ENCODE measurements at regions not wholly inside any gene's neighbourhood (a gene's known extent, or its start where the extent isn't known, plus 50 kb on each side); places are given as distances from the start of the nearest gene placed in this dataset.

GRCh38 chr9:79798450-79798849, 226.7 kb downstream of the TLE4 start:
- TF ChIP-seq, protein P1, sequence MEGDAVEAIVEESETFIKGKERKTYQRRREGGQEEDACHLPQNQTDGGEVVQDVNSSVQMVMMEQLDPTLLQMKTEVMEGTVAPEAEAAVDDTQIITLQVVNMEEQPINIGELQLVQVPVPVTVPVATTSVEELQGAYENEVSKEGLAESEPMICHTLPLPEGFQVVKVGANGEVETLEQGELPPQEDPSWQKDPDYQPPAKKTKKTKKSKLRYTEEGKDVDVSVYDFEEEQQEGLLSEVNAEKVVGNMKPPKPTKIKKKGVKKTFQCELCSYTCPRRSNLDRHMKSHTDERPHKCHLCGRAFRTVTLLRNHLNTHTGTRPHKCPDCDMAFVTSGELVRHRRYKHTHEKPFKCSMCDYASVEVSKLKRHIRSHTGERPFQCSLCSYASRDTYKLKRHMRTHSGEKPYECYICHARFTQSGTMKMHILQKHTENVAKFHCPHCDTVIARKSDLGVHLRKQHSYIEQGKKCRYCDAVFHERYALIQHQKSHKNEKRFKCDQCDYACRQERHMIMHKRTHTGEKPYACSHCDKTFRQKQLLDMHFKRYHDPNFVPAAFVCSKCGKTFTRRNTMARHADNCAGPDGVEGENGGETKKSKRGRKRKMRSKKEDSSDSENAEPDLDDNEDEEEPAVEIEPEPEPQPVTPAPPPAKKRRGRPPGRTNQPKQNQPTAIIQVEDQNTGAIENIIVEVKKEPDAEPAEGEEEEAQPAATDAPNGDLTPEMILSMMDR (IDR thresholded peaks at IDR 0.05): no peak
- Mint-ChIP-seq H3K4me1 (ENCODE audit: low read depth) (peaks cover 26% of the 10 kb centered on the region), H3K27me3 (ENCODE audit: low read depth) (no peaks in the 10 kb centered on the region), H3K9me3 (ENCODE audit: low read depth) (no peaks in the 10 kb centered on the region), H3K4me3 (ENCODE audit: unreplicated experiment) (no peak overlapping the region), H3K36me3 (ENCODE audit: low read depth) (no peaks in the 10 kb centered on the region), H3K27ac (ENCODE audit: unreplicated experiment) (no peak overlapping the region)
- no peak for DNase-seq (ENCODE audit: low spot score)

DNA sequence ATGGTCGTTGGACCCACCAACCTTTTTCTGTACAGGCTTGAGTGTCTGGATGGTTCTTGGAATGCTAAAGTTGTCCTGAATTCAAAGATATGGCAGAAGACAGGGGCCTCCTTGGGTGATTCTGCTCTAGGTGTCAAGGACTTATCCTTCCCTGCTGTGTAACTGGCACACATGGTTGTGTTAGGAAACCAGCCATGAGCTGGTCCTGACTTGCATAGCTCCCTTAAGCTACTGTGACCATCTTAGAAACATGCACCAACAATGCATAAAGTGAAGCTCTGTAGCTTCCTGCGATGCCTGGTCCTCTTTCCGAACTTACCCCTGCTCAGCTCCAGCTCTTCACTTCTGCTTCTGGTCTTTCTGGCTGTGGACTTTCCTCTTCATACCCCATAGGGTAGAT, 224.6 kb downstream of the TLE4 start:
- no peak overlapping the region for H3K27ac Mint-ChIP-seq (ENCODE audit: unreplicated experiment)
- no peaks in the 10 kb centered on the region for H3K27me3 Mint-ChIP-seq (ENCODE audit: low read depth)
- no peak for DNase-seq (ENCODE audit: low spot score)
- H3K4me3 Mint-ChIP-seq (ENCODE audit: unreplicated experiment): no peak overlapping the region
- H3K9me3 Mint-ChIP-seq (ENCODE audit: low read depth): no peaks in the 10 kb centered on the region
- H3K4me1 Mint-ChIP-seq (ENCODE audit: low read depth): peaks cover 26% of the 10 kb centered on the region
- H3K36me3 Mint-ChIP-seq (ENCODE audit: low read depth): no peaks in the 10 kb centered on the region
- TF ChIP-seq, protein P1 (IDR thresholded peaks at IDR 0.05): no peak

DNA sequence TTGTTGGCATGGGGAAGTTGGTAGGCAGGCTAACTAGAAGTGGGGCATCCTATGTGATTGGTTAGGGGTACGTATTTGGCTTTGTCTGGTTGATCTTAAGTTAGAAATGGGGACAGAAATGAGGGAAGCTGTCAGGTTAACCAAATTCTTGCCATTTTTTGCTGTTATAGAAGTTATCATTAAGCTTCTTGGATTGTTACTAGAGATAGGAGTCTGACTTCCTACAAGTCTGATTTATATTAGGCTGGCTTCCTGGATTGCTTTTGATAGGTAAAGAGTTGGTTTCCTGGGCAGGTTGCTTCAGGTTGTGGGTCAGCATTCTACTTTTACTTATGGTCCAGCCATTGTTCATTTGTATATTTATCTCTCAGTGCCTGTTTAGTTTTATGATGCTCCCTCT, 216.9 kb downstream of the TLE4 start:
- Mint-ChIP-seq H3K36me3 (ENCODE audit: low read depth) (no peaks in the 10 kb centered on the region), H3K4me3 (ENCODE audit: unreplicated experiment) (no peak overlapping the region), H3K9me3 (ENCODE audit: low read depth) (peaks cover 9% of the 10 kb centered on the region), H3K27me3 (ENCODE audit: low read depth) (no peaks in the 10 kb centered on the region), H3K4me1 (ENCODE audit: low read depth) (no peaks in the 10 kb centered on the region), H3K27ac (ENCODE audit: unreplicated experiment) (no peak overlapping the region)
- TF ChIP-seq, protein P1 (IDR thresholded peaks at IDR 0.05): no peak
- no peak for DNase-seq (ENCODE audit: low spot score)

DNA sequence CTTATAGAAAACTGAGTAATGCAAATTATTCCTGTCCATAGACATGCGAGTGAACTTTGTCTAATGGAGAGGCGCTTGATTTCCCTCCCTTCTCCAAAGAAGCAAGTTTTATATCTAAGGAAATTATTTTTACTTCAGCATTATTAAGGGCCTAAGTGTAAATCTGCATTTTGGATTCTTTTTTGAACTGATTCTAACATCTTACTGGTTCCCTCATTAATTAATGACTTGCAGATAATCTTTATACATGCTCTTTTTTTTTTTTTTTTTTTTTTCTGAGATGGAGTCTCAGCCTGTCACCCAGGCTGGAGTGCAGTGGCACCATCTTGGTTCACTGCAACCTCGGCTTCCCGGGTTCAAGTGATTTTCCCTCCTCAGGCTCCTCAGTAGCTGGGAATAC, 209.5 kb downstream of the TLE4 start:
- H3K27me3 Mint-ChIP-seq (ENCODE audit: low read depth): no peaks in the 10 kb centered on the region

GRCh38 chr9:79780559-79780958, 208.8 kb downstream of the TLE4 start:
- Mint-ChIP-seq H3K4me3 (ENCODE audit: unreplicated experiment) (no peak overlapping the region), H3K27ac (ENCODE audit: unreplicated experiment) (no peak overlapping the region), H3K9me3 (ENCODE audit: low read depth) (no peaks in the 10 kb centered on the region), H3K27me3 (ENCODE audit: low read depth) (no peaks in the 10 kb centered on the region), H3K36me3 (ENCODE audit: low read depth) (no peaks in the 10 kb centered on the region), H3K4me1 (ENCODE audit: low read depth) (peaks cover 10% of the 10 kb centered on the region)
- TF ChIP-seq, protein P1 (IDR thresholded peaks at IDR 0.05): no peak
- no peak for DNase-seq (ENCODE audit: low spot score)

More for the DNA sequence above, 209.5 kb downstream of the TLE4 start:
- Mint-ChIP-seq H3K27ac (ENCODE audit: unreplicated experiment) (no peak overlapping the region), H3K9me3 (ENCODE audit: low read depth) (no peaks in the 10 kb centered on the region), H3K4me1 (ENCODE audit: low read depth) (peaks cover 7% of the 10 kb centered on the region), H3K36me3 (ENCODE audit: low read depth) (no peaks in the 10 kb centered on the region), H3K4me3 (ENCODE audit: unreplicated experiment) (no peak overlapping the region)
- DNase-seq (ENCODE audit: low spot score): no peak
- TF ChIP-seq, protein P1 (IDR thresholded peaks at IDR 0.05): no peak

Data from chondrocyte (in vitro differentiated cells).